HG03060 (cell line): ENCODE measurements at regions not wholly inside any gene's neighbourhood (a gene's known extent, or its start where the extent isn't known, plus 50 kb on each side); places are given as distances from the start of the nearest gene placed in this dataset.
"Not testable (repeated sequence)": the region's sequence is repeated elsewhere in the genome, so short reads cannot be mapped to it uniquely, and the experiment has no call there.

Experiments
- ATAC-seq: cut with Tn5 transposase; IDR thresholded peaks from one replicate; pipeline ENCODE4 v1.9.1; 2021; ENCODE audit warnings: low read depth, moderate number of reproducible peaks; ENCODE audit not compliant: unreplicated experiment

GRCh38 chr11:39311888-39312287 lies 2147.6 kb downstream of the LRRC4C start:
- ATAC-seq: not testable (repeated sequence)

- ATAC-seq: no peak
These were observed 2154.9 kb downstream of the LRRC4C start for GRCh38 chr11:39304586-39304985.

- no peak for ATAC-seq
These were observed 2164.8 kb downstream of the LRRC4C start for GRCh38 chr11:39294648-39295047.

- ATAC-seq: no peak
These were observed 2171.4 kb downstream of the LRRC4C start for GRCh38 chr11:39288011-39288410.

GRCh38 chr11:39268176-39268690 lies 2191.2 kb downstream of the LRRC4C start:
- no peak for ATAC-seq

GRCh38 chr11:39255648-39256047 lies 2203.8 kb downstream of the LRRC4C start:
- ATAC-seq: no peak

GRCh38 chr11:39249566-39250365 lies 2209.7 kb downstream of the LRRC4C start:
- no peak for ATAC-seq

- no peak for ATAC-seq
These were observed 2211.8 kb downstream of the LRRC4C start for GRCh38 chr11:39247570-39248137.

GRCh38 chr11:39239553-39239952 lies 2219.9 kb downstream of the LRRC4C start:
- ATAC-seq: no peak

GRCh38 chr11:39236916-39237315 lies 2222.5 kb downstream of the LRRC4C start:
- ATAC-seq: no peak

- no peak for ATAC-seq
These were observed 2237.8 kb downstream of the LRRC4C start for GRCh38 chr11:39221550-39222138.

- ATAC-seq: no peak
These were observed 2238.8 kb downstream of the LRRC4C start for GRCh38 chr11:39220501-39221230.

GRCh38 chr11:39220069-39220468 lies 2239.4 kb downstream of the LRRC4C start:
- ATAC-seq: no peak

GRCh38 chr11:39209981-39210380 lies 2249.5 kb downstream of the LRRC4C start:
- no peak for ATAC-seq

GRCh38 chr11:39205236-39205995 lies 2254.0 kb downstream of the LRRC4C start:
- ATAC-seq: no peak

GRCh38 chr11:39192671-39193070 lies 2266.8 kb downstream of the LRRC4C start:
- no peak for ATAC-seq

- no peak for ATAC-seq
These were observed 2268.7 kb downstream of the LRRC4C start for GRCh38 chr11:39190751-39191150.

- ATAC-seq: no peak
These were observed 2281.8 kb downstream of the LRRC4C start for GRCh38 chr11:39177678-39178077.

GRCh38 chr11:39174965-39175364 lies 2284.5 kb downstream of the LRRC4C start:
- no peak for ATAC-seq

- ATAC-seq: no peak
These were observed 2285.3 kb downstream of the LRRC4C start for GRCh38 chr11:39174196-39174595.
